ENCODE measurements at regions not wholly inside any gene's neighbourhood (a gene's known extent, or its start where the extent isn't known, plus 50 kb on each side); places are given as distances from the start of the nearest gene placed in this dataset.

DNA sequence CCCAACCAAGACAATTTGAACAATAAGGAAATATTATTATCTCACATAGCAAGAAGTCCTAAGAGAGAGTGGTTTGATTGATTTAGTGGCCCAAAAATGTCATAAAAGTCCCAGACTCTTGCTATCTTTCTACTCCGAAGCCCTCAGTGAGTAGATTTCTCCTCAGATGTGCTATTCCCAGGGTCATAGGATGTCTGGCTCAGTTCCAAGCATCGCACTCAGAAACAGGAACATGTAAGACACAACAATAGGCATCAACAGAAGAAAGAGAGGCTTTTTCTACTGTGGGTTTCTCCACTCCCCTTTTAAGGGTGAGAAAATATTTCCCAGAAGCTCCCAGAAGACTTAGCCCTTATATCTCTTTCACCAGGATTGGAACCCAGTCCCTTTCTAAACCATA, 188.1 kb upstream of the CDKN3 start:
- TF ChIP-seq, protein P1, sequence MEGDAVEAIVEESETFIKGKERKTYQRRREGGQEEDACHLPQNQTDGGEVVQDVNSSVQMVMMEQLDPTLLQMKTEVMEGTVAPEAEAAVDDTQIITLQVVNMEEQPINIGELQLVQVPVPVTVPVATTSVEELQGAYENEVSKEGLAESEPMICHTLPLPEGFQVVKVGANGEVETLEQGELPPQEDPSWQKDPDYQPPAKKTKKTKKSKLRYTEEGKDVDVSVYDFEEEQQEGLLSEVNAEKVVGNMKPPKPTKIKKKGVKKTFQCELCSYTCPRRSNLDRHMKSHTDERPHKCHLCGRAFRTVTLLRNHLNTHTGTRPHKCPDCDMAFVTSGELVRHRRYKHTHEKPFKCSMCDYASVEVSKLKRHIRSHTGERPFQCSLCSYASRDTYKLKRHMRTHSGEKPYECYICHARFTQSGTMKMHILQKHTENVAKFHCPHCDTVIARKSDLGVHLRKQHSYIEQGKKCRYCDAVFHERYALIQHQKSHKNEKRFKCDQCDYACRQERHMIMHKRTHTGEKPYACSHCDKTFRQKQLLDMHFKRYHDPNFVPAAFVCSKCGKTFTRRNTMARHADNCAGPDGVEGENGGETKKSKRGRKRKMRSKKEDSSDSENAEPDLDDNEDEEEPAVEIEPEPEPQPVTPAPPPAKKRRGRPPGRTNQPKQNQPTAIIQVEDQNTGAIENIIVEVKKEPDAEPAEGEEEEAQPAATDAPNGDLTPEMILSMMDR (IDR thresholded peaks at IDR 0.05) = no peak
- TF ChIP-seq POLR2AphosphoS5 (IDR thresholded peaks at IDR 0.05) = no peak
- TF ChIP-seq POLR2A (IDR thresholded peaks at IDR 0.05) = no peak
